DMS153 treated with DMSO at 0.1 percent for 48 hours (cell line): ENCODE measurements at regions not wholly inside any gene's neighbourhood (a gene's known extent, or its start where the extent isn't known, plus 50 kb on each side); places are given as distances from the start of the nearest gene placed in this dataset.
A peak's percentile ranks its signal among the peaks of the same experiment; 100 is the strongest.

Experiments used
- DNase-seq: peaks from one replicate; lab custom pipeline; 2025; ENCODE audit not compliant: unreplicated experiment; lab: John Stamatoyannopoulos, UW

- DNase-seq, result peak; percentile 83
Measured at GRCh38 chr12:84689638-84690037, 223.0 kb downstream of the SLC6A15 start.

DNA sequence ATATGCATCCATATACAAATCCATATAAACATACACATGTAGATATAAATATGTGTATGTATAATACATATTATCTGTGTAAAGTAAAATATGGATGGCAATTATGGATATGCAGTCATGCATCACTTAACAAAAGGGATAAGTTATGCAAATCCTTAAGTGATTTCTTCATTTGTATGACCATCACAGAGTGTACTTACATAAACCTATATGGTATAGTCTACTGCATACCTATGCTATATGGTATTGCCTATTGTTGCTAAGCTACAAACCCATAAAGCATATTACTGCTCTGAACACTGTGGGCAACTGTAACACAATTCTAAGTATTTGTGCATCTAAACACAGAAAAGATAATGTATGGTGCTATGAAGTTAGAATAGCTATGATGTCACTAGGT is 227.2 kb downstream of the SLC6A15 start:
- no peak for DNase-seq

DNA sequence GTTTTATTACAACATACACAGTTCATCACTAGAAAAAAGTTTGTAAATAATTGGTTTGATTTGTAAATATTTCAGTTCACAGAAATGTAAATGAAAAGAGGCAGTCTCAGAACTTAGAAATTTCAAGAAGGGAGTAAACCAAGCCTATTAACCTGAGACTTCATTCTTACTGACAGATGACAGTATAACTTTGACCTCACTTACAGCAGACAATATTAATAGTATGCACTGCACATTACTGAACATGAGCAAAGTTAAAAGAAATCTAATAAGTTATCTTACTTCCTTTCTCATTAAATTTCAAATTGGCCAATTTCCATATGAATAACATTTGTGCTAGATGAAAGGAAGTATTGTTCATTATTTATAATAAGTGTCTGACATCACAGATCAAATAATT is 235.8 kb downstream of the SLC6A15 start:
- DNase-seq, result no peak

- DNase-seq, result no peak
Measured at GRCh38 chr12:84661786-84662185, 250.8 kb downstream of the SLC6A15 start.

- DNase-seq, result no peak
Measured at GRCh38 chr12:84660139-84660538, 252.5 kb downstream of the SLC6A15 start.

- DNase-seq, result no peak
Measured at GRCh38 chr12:84658877-84659276, 253.7 kb downstream of the SLC6A15 start.

DNA sequence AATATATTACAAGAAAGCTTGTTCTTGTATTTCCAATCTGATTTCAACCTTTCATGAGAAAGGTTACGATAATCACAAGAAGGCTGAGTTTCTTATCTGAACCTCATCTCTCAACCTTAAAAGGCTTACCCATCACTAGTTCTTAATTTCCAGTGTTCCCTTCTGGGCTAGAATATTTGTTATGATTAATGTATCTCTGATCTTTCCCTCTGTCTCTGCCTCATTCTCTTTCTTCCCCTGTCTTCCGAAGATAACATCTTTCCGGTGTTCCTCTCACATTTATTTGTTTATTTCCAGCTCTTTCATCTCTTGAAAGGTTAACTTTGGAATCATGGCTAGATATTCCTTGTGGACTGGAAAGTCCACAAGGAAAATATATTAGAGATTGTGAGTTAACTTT is 255.9 kb downstream of the SLC6A15 start:
- no peak for DNase-seq

GRCh38 chr12:84653482-84653881 is 259.1 kb downstream of the SLC6A15 start:
- DNase-seq, result no peak

- no peak for DNase-seq
Measured at GRCh38 chr12:84648425-84648824, 264.2 kb downstream of the SLC6A15 start.

- DNase-seq, result no peak
Measured at GRCh38 chr12:84644908-84645307, 267.7 kb downstream of the SLC6A15 start.

DNA sequence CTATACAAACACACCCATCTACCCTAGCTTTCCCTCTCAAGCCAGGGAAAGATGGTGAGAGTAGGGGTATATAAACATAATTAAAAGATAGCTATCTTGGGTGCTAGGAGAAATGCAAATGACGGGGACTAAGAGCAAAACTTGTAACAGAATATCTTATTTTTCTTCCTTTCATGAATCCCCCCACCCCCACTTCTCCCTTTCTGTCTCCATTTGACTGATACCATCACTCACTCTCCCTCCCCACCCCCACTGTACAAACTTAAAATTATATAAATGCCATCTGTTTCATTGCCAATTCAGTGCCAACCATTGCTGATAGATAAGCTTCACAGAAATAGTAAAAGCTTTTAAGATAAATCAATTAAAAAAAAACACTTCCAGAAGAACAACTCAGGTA is 268.6 kb downstream of the SLC6A15 start:
- DNase-seq, result no peak

DNA sequence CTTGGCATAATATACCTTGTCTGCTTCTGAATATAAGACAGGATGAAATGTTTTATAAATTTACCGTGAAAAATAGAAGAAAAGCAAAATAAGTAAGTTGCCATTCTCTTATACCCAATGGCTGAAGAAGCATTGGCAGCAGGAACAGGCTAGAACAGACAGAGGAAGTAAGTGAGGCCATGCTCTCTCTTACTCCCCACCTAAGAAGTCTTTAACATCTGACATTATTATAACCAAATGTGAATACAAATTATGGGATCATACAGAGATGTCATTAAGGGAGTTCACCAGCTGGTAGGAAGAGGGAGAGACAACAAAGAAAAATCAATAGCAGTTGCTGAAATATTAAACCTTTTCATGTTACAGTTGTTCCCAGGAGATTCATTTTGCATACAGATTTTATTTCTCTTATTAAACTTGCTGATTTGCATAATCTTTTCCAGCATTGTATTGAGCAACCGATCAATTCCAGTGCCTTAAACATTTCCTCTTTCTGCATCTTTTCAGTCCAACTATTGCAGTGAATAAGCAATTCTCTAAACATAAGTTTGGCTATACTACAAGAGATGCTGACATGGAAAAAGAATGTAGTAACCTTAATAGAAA is 270.6 kb downstream of the SLC6A15 start:
- DNase-seq, result no peak

- DNase-seq, result no peak
Measured at GRCh38 chr12:84638811-84639368, 273.7 kb downstream of the SLC6A15 start.

DNA sequence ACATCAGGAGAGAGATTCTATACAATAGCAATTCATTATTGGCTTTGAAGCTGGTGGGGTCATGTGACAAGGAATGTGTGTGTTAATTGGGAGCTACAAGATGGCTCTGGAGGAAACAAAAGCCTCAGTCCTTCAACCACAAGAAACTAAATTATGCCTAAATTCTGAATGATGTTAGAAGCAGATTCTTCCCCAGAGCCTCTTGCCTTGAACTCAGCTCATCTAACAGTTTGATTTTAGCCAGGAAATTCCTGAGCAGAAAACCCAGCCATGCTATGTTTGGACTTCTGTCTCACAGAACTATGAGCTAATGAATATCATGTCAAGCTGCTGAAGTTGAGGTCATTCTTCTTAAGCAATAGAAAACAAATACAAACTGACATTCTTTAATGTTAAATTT is 274.7 kb downstream of the SLC6A15 start:
- DNase-seq, result no peak

DNA sequence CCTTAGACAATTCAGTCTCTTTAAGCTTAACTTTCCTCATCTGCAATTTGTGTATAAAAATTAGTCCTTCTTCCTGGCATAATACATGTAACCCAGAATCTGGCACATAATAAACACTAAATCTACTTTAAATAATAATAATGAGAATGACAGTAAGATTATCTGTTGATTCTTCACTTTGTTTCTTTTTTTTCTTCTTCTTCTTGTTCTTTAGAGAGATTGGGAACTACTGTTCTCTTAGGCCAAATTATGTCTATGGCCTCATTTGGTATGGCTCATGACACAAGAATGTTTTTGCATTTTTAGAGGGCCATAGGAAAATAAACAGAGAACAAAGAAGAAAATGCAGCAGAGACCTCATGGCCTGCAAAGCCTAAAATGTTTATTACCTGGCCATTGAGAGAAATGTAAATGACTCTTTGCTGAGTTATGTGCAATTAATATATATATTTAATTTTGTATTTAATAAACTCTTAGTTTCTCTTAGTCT is 275.8 kb downstream of the SLC6A15 start:
- no peak for DNase-seq

- DNase-seq, result no peak
Measured at GRCh38 chr12:84634526-84634925, 278.1 kb downstream of the SLC6A15 start.

DNA sequence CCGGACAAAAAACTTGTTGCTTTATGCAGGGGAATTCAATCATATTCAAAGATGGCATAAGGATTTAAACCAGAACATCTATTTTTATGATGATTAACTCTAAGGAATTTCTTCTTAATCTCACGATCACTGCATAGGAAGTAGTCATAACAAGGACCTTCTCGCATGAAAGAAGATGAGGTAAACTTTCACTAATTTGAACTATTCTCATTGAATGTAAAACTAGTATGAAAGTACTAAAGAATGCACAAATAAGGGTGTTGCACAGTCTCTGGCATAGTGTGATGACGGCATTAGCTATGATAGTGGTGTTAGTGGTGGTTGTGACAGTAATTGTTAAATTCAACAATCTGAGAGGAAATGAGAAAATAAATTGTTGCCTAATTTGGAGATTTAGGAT is 280.0 kb downstream of the SLC6A15 start:
- DNase-seq, result no peak

GRCh38 chr12:84631020-84631419 is 281.6 kb downstream of the SLC6A15 start:
- no peak for DNase-seq

DNA sequence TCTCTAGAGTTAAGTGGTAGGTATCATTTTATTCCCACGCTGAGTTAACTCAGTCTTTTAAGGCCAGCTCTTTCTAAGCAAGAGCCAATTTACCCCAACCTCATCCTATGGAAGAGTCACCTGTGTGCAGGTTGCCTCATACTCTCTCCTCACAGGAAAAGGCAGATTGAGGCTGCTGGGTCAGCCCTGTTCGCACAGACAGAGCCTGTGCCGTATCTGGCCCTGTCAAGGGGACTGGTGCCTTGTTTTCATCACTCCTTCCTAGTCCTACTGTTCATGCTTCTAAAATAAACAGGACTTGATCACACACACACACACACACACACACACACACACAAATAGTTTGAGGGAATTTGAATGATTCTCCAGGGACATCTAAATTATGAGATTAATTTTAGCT is 285.0 kb downstream of the SLC6A15 start:
- DNase-seq, result no peak

GRCh38 chr12:84624601-84625000 is 288.0 kb downstream of the SLC6A15 start:
- DNase-seq, result no peak

GRCh38 chr12:84619053-84619571 is 293.5 kb downstream of the SLC6A15 start:
- DNase-seq, result no peak

DNA sequence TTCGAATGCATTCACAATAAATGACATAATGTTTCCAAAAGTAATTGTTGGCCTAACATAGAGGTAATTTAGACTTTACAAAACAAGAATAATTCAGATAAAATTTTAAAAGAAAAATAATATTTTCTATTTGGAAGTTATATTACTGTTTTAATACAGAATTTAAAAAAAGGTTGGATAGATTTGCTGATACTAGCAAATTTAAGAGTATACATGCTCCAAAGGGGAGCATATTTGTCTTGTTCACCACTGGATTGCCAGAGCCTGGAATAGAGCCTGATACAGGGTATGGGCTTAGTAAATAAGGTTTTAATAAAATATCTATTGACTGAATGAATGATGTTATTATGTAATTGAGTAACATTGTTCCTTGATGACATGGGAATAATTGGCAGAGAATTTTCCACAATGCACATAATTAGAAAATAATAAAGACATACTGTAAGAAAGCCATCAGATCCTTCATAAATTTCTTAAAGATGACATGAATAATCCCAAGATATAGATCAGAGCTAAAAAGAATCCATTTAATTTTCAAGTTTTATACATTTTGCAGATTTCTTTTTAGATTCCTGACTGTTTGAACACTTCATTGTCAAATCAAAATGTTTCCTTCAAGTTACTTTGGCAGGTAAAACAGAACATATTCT is 305.3 kb downstream of the SLC6A15 start:
- DNase-seq, result no peak
